H1 (cell line): ENCODE measurements at regions not wholly inside any gene's neighbourhood (a gene's known extent, or its start where the extent isn't known, plus 50 kb on each side); places are given as distances from the start of the nearest gene placed in this dataset.

ENCODE experiments used
- CHD2 ChIP-seq: IDR thresholded peaks from 2 replicates; pipeline ENCODE4 v1.6.1; 2012; ENCODE audit warnings: low read length, improper control_type of control experiment
- CHD7 ChIP-seq: fragments of 300-600 bp; sonication (generic); IDR thresholded peaks from 2 replicates; pipeline ENCODE4 v1.7.1; 2012; ENCODE audit warnings: low read length, moderate library complexity, mild to moderate bottlenecking, inconsistent platforms; ENCODE audit not compliant: insufficient replicate concordance
- NANOG ChIP-seq: IDR thresholded peaks from 2 replicates; pipeline ENCODE4 v1.6.1; 2011; ENCODE audit warnings: low read length, low read depth, mild to moderate bottlenecking, inconsistent platforms; ENCODE audit not compliant: insufficient read depth, poor library complexity, severe bottlenecking
- PHF8 ChIP-seq: fragments of 200-600 bp; sonication (generic); conservative IDR thresholded peaks from 2 replicates; pipeline ENCODE4 v1.7.1; 2012; ENCODE audit warnings: low read depth, mild to moderate bottlenecking, inconsistent platforms, low read length, moderate library complexity
- TBP ChIP-seq: IDR thresholded peaks from 2 replicates; pipeline ENCODE4 v1.6.1; 2011; ENCODE audit warnings: low read depth, low read length, improper control_type of control experiment
- ZNF274 ChIP-seq: IDR thresholded peaks from 2 replicates; pipeline ENCODE4 v1.7.0; 2012; ENCODE audit warnings: low read length, borderline replicate concordance; ENCODE audit errors: extremely low read depth

GRCh38 chr5:91957666-91958065 lies 574.5 kb upstream of the ARRDC3 start (continued):
- TF ChIP-seq CHD2 (no peak), ZNF274 (no peak), PHF8 (no peak), TBP (no peak), NANOG (no peak), CHD7 (no peak)
